Karpas-422 (cell line): ENCODE measurements at regions not wholly inside any gene's neighbourhood (a gene's known extent, or its start where the extent isn't known, plus 50 kb on each side); places are given as distances from the start of the nearest gene placed in this dataset.

Experiments used
- DNase-seq: peaks from one replicate; pipeline ENCODE4 v3.0.0-alpha.2; 2015
- H2AFZ ChIP-seq: fragments of 200-600 bp; sonication (generic); 2 replicates; pipeline ENCODE4 v1.6.1; 2014; ENCODE audit warnings: antibody characterized with exemption, low read length, mixed read lengths
- H3K27ac ChIP-seq: fragments of 200-600 bp; sonication (generic); 2 replicates; pipeline ENCODE4 v1.5.1; 2014; ENCODE audit warnings: mild to moderate bottlenecking, low read length, moderate library complexity
- H3K27me3 ChIP-seq: fragments of 200-600 bp; sonication (generic); 2 replicates; pipeline ENCODE4 v1.6.1; 2014; ENCODE audit warnings: low read length, mixed read lengths
- H3K36me3 ChIP-seq: fragments of 200-600 bp; sonication (generic); 2 replicates; pipeline ENCODE4 v1.6.1; 2014; ENCODE audit warnings: low read length, mixed read lengths; ENCODE audit not compliant: insufficient read depth
- H3K4me1 ChIP-seq: fragments of 200-600 bp; sonication (generic); 2 replicates; pipeline ENCODE4 v1.6.1; 2014; ENCODE audit warnings: mild to moderate bottlenecking, low read length, mixed read lengths
- H3K4me2 ChIP-seq: fragments of 200-600 bp; sonication (generic); 2 replicates; pipeline ENCODE4 v1.6.1; 2014; ENCODE audit warnings: low read length, low read depth, mild to moderate bottlenecking; ENCODE audit not compliant: poor library complexity, severe bottlenecking
- H3K4me3 ChIP-seq: fragments of 200-600 bp; sonication (generic); 2 replicates; pipeline ENCODE4 v1.5.1; 2014; ENCODE audit warnings: mild to moderate bottlenecking, antibody characterized with exemption, low read length, mixed read lengths
- H3K79me2 ChIP-seq: fragments of 200-600 bp; sonication (generic); 2 replicates; pipeline ENCODE4 v1.6.1; 2014; ENCODE audit warnings: mild to moderate bottlenecking, low read length, mixed read lengths
- H3K9ac ChIP-seq: fragments of 200-600 bp; sonication (generic); 2 replicates; pipeline ENCODE4 v1.6.0; 2014; ENCODE audit warnings: low read length
- H3K9me2 ChIP-seq: fragments of 200-600 bp; sonication (generic), shearing (Covaris generic); replicated peaks from 2 replicates; pipeline ENCODE4 v1.6.0; 2014; ENCODE audit warnings: mild to moderate bottlenecking, low read length, moderate library complexity; ENCODE audit not compliant: insufficient read depth
- H3K9me3 ChIP-seq: fragments of 300-700, 200-600 bp; sonication (generic); 2 replicates; pipeline ENCODE4 v1.6.1; 2014; ENCODE audit warnings: low read length, mixed read lengths
- H4K20me1 ChIP-seq: fragments of 200-600 bp; sonication (generic); 2 replicates; pipeline ENCODE4 v1.6.1; 2014; ENCODE audit warnings: mild to moderate bottlenecking, antibody characterized with exemption, low read length, low read depth; ENCODE audit not compliant: insufficient read depth

DNA sequence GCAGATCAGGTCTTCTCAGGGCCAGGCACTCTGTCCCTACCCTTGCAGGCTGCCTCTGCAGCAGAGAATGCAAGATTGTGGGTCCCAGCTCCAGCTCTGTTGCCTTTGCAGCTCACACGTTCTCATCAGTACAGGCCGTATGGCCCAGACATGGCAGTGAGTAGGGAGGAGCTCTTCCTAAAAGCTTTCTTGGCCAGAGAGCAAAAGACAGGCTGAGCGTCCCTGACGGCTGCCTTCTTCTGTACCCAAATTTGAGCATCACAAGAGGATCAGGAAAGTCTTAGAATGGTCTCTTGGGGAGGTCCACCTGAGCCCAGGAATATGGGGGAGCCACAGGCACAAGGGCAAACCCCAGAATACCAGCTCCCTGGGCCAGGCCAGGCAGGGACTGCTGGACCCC lies 266.3 kb upstream of the ZMIZ1 start:
- Histone ChIP-seq H3K79me2 (no peaks in the 10 kb centered on the region), H3K27ac (no peak overlapping the region), H2AFZ (no peak overlapping the region), H3K27me3 (no peaks in the 10 kb centered on the region), H4K20me1 (no peaks in the 10 kb centered on the region), H3K4me3 (no peak overlapping the region), H3K4me1 (no peaks in the 10 kb centered on the region), H3K9me3 (no peaks in the 10 kb centered on the region), H3K9ac (no peak overlapping the region), H3K36me3 (no peaks in the 10 kb centered on the region), H3K9me2 (no peaks in the 10 kb centered on the region), H3K4me2 (no peak overlapping the region)
- no peak for DNase-seq

DNA sequence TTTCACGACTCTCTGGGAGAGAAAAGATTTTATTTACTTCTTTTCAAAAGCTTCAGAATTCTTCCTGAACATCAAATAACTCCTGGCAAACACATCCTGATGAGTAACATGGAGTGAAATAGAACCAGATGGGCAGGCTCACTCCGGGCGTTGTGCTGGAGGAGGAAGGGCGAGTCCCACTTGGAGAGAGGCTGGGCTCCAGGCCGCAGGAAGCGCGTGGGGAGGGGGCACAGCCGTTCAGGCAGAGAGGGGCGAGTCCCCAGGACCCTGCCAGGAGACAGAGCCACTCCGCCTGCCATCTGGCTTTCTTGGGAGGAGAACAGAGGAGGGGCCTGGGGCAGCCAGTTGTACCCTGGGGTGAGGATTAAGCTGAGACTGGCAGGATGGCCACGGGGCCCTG lies 265.9 kb upstream of the ZMIZ1 start:
- Histone ChIP-seq H3K9ac (no peak overlapping the region), H3K27me3 (no peaks in the 10 kb centered on the region)

GRCh38 chr10:78803710-78804109 lies 265.1 kb upstream of the ZMIZ1 start:
- H3K79me2 ChIP-seq: no peaks in the 10 kb centered on the region
- no peak overlapping the region for H3K9ac ChIP-seq
- H3K4me3 ChIP-seq: no peak overlapping the region
- no peak overlapping the region for H3K4me2 ChIP-seq
- no peaks in the 10 kb centered on the region for H3K27me3 ChIP-seq
- no peak for DNase-seq
- H2AFZ ChIP-seq: no peak overlapping the region
- no peaks in the 10 kb centered on the region for H3K9me3 ChIP-seq
- H3K4me1 ChIP-seq: no peaks in the 10 kb centered on the region
- no peaks in the 10 kb centered on the region for H4K20me1 ChIP-seq
- no peaks in the 10 kb centered on the region for H3K36me3 ChIP-seq
- no peaks in the 10 kb centered on the region for H3K9me2 ChIP-seq
- no peak overlapping the region for H3K27ac ChIP-seq

More for the DNA sequence above, 265.9 kb upstream of the ZMIZ1 start:
- Histone ChIP-seq H3K4me2 (no peak overlapping the region), H3K9me3 (no peaks in the 10 kb centered on the region), H3K4me3 (no peak overlapping the region), H3K27ac (no peak overlapping the region), H2AFZ (no peak overlapping the region), H4K20me1 (no peaks in the 10 kb centered on the region), H3K36me3 (no peaks in the 10 kb centered on the region), H3K4me1 (no peaks in the 10 kb centered on the region), H3K79me2 (no peaks in the 10 kb centered on the region), H3K9me2 (no peaks in the 10 kb centered on the region)
- DNase-seq: no peak

DNA sequence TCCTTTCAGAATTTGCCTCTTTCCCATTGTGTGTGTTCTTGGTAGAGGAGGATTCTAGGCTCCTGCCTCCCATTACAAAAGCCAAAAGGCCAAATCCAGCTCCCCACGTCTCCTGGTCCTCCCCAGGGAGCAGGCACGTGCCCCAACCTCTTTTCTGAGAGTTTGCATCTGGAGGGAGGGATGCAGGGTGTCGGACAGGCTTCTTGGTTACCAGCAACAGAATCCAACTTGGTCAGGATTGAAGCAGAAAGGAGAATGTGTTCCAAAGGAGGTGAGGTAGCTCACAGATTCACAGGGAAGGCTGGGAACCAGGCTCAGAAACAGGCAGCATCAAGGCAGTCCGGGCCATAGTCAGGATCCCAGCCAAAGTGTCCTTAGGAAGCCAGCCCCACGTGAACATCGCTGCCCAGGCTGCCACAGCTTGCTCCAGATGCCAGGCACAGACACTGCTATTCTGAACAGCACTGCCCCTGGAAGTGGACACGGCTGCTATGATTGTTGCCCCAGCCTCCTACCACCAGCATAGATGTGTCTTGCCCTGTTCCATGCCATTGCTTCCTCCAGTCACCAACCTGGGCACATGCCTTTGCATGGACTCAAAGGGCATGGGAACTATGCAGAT lies 264.2 kb upstream of the ZMIZ1 start:
- Histone ChIP-seq H2AFZ (no peak overlapping the region), H3K9me2 (no peaks in the 10 kb centered on the region), H3K4me1 (no peaks in the 10 kb centered on the region), H3K9ac (no peak overlapping the region), H3K4me3 (no peak overlapping the region), H3K9me3 (no peaks in the 10 kb centered on the region), H3K4me2 (no peak overlapping the region), H3K36me3 (no peaks in the 10 kb centered on the region), H3K27ac (no peak overlapping the region), H3K79me2 (no peaks in the 10 kb centered on the region), H3K27me3 (no peaks in the 10 kb centered on the region), H4K20me1 (no peaks in the 10 kb centered on the region)
- DNase-seq: no peak

DNA sequence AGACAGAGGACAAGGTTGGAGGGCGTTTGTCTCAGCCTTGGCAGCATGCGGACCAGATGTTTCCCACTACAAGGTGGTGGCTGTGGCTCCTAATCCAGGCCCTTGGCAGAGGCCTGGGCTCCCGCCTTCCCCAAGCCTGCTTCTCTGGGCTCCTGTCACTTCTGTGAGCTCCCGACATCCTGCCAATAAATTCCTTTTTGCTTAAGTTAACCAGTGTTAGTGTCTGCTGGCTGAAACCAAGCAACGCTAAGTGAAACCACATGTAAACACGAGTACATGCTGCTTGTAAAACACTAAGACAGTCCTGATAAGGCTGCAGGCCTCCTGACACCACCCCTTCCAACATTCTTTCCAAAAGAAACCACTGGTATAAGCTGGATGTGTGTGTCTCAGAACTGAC lies 263.6 kb upstream of the ZMIZ1 start:
- Histone ChIP-seq H3K27me3 (no peaks in the 10 kb centered on the region), H3K9me3 (no peaks in the 10 kb centered on the region), H3K4me2 (no peak overlapping the region), H3K9ac (no peak overlapping the region), H3K27ac (no peak overlapping the region), H4K20me1 (no peaks in the 10 kb centered on the region), H3K79me2 (no peaks in the 10 kb centered on the region), H2AFZ (no peak overlapping the region), H3K4me3 (no peak overlapping the region), H3K4me1 (no peaks in the 10 kb centered on the region), H3K9me2 (no peaks in the 10 kb centered on the region), H3K36me3 (no peaks in the 10 kb centered on the region)
- DNase-seq: no peak

DNA sequence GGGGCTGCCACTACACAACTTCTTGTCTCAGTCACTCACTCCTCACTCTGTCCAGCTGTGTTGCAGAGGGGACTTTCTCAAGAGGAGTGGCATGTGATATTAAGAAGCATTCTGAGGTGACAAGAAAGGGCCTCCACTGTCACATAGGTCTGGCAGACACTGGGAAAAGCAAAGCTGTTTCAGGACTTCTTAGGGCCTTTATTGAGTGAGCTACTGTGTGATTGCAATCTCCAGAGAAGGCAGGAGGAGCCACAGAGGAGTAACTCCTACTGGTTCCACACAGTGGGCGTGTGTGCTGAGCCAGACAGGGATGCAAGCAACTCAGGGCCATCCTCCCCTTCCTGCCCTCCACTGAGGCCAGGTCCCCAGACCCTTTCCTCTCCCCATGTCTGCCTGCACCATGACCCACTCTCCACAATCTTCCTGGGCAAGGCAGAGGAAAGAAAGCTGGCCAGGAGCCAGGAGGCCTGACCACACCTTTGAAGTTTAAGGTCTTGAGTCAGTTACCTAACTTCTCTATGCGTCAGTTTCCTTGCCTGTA lies 262.0 kb upstream of the ZMIZ1 start:
- Histone ChIP-seq H3K79me2 (no peaks in the 10 kb centered on the region), H3K9ac (no peak overlapping the region), H3K9me2 (no peaks in the 10 kb centered on the region), H3K4me3 (no peak overlapping the region), H3K36me3 (no peaks in the 10 kb centered on the region), H3K4me1 (no peaks in the 10 kb centered on the region), H3K27me3 (no peaks in the 10 kb centered on the region), H3K4me2 (no peak overlapping the region), H3K27ac (no peak overlapping the region), H3K9me3 (no peaks in the 10 kb centered on the region), H4K20me1 (no peaks in the 10 kb centered on the region), H2AFZ (no peak overlapping the region)
- DNase-seq: no peak

DNA sequence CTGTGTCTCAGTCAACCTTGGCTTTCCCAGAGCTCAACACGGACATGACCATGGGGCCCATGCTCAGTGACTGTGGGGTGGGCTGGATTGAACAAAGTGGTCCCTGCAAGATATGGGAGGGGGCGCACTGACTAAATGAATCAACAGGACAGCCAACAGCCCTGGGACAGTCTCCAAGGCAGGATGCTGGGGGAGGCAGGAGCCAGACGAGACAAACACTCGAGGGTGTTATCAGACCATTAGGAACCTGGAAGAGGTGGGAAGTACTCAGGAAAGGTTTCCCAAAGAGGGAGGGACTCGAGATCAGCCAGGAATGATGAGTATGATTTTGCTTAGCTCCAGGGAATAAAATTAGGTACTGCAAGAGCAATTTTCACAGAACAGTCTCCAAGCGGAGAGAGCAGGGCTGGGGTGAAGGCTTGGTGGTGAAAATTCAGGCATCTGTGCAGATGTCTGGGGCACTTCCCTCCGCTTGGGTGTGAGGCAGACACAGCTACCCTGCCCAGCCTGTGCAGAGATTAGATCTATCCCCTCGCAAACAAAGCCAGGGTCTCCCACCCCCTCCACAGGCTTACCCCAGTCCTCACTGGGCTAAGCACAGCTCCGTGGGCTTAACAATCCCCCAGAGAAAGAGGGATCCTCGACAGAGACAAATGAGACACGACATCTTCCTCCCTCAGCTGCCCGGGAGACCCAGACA lies 261.1 kb upstream of the ZMIZ1 start:
- H3K9me2 ChIP-seq: no peaks in the 10 kb centered on the region
- no peaks in the 10 kb centered on the region for H4K20me1 ChIP-seq
- no peak overlapping the region for H3K27ac ChIP-seq
- H3K4me1 ChIP-seq: no peaks in the 10 kb centered on the region
- H3K9me3 ChIP-seq: no peaks in the 10 kb centered on the region
- no peak overlapping the region for H3K9ac ChIP-seq
- H3K27me3 ChIP-seq: no peaks in the 10 kb centered on the region
- H3K79me2 ChIP-seq: no peaks in the 10 kb centered on the region
- no peak overlapping the region for H2AFZ ChIP-seq
- no peaks in the 10 kb centered on the region for H3K36me3 ChIP-seq
- no peak overlapping the region for H3K4me3 ChIP-seq
- H3K4me2 ChIP-seq: no peak overlapping the region
- DNase-seq: no peak

- DNase-seq: no peak
- no peak overlapping the region for H2AFZ ChIP-seq
- no peak overlapping the region for H3K4me2 ChIP-seq
- no peaks in the 10 kb centered on the region for H4K20me1 ChIP-seq
- H3K9me3 ChIP-seq: no peaks in the 10 kb centered on the region
- no peak overlapping the region for H3K9ac ChIP-seq
- H3K36me3 ChIP-seq: no peaks in the 10 kb centered on the region
- no peaks in the 10 kb centered on the region for H3K79me2 ChIP-seq
- H3K27ac ChIP-seq: no peak overlapping the region
- no peak overlapping the region for H3K4me3 ChIP-seq
- H3K9me2 ChIP-seq: no peaks in the 10 kb centered on the region
- H3K4me1 ChIP-seq: no peaks in the 10 kb centered on the region
- no peaks in the 10 kb centered on the region for H3K27me3 ChIP-seq
These were observed 260.5 kb upstream of the ZMIZ1 start for GRCh38 chr10:78808286-78808685.
